ENCODE measurements at regions not wholly inside any gene's neighbourhood (a gene's known extent, or its start where the extent isn't known, plus 50 kb on each side); places are given as distances from the start of the nearest gene placed in this dataset.

DNA sequence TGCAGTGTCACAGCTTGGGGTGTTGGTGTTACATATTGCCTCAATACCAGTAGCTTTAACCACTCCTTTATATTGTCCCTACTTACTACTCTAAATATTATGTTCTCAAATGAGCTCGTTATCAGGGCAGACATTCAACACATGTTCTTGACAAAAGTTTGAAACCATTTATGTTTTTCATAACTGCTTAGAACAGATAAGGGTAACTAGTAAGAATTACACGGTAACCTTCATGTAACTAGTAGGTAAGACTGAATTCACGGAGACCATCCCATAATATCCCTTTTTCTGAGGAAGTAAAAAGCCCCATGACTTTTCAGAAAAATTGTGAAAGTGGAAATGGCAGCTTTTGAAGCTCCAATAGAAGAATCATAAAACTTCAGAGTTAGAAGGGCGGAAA lies 59.6 kb upstream of the CENPW start:
- TF ChIP-seq, protein P1, sequence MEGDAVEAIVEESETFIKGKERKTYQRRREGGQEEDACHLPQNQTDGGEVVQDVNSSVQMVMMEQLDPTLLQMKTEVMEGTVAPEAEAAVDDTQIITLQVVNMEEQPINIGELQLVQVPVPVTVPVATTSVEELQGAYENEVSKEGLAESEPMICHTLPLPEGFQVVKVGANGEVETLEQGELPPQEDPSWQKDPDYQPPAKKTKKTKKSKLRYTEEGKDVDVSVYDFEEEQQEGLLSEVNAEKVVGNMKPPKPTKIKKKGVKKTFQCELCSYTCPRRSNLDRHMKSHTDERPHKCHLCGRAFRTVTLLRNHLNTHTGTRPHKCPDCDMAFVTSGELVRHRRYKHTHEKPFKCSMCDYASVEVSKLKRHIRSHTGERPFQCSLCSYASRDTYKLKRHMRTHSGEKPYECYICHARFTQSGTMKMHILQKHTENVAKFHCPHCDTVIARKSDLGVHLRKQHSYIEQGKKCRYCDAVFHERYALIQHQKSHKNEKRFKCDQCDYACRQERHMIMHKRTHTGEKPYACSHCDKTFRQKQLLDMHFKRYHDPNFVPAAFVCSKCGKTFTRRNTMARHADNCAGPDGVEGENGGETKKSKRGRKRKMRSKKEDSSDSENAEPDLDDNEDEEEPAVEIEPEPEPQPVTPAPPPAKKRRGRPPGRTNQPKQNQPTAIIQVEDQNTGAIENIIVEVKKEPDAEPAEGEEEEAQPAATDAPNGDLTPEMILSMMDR (IDR thresholded peaks at IDR 0.05): no peak
- TF ChIP-seq POLR2A (IDR thresholded peaks at IDR 0.05): no peak
- no peak for TF ChIP-seq EP300 (IDR thresholded peaks at IDR 0.05)
- no peak for TF ChIP-seq POLR2AphosphoS5 (IDR thresholded peaks at IDR 0.05)
